ENCODE measurements at regions not wholly inside any gene's neighbourhood (a gene's known extent, or its start where the extent isn't known, plus 50 kb on each side); places are given as distances from the start of the nearest gene placed in this dataset.
"Not testable (repeated sequence)": the region's sequence is repeated elsewhere in the genome, so short reads cannot be mapped to it uniquely, and the experiment has no call there.

DNA sequence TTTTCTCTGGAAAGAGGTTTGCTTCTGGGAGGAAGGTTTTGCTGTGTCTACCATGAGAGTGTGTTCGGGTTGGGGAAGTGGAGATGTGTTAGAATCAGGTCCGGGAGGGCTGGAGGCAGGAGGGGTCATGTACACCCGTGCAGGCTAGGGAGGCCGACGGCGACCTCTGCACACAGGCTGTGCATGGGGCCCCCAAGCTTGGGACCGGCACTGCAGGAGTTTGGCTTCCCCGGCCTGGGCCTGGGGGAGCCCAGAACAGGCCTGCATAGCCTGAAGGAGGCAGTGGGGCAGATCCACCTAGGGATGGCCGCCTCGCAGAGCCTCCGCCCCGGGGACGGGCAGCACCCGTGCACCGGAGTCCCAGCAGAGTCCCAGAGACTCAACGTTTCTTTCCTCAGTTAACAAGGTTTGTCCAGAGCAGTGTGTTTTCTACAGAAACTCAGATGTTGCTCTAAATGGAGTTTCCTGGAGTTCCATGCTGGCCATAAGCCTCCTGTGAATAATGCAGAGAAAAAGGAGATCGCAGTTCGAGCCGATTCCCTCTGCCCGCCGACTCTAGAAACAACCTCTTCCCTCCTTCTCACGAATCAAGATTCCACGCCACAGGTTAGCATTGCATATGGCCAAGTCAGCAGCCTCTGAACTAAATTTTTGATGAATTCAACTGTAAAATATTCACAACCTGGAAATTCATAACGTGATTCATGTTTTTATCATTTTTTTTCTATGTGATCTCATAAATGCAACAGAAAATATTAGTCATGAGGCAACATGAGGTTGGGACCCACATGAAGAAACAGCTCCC lies 427.3 kb downstream of the BRD1 start:
- ATAC-seq (no peak), DNase-seq (no peak)
- Mint-ChIP-seq H3K4me1 (no peaks in the 10 kb centered on the region), H3K36me3 (no peaks in the 10 kb centered on the region), H3K27ac (no peak overlapping the region), H3K4me3 (no peak overlapping the region), H3K9me3 (peaks cover 0 to under 1% (median 0%) of the 10 kb centered on the region in 9 donors), H3K27me3 (peaks cover 0 to 23% (median 4%) of the 10 kb centered on the region in 5 donors)
- POLR2A ChIA-PET = no interaction called here

DNA sequence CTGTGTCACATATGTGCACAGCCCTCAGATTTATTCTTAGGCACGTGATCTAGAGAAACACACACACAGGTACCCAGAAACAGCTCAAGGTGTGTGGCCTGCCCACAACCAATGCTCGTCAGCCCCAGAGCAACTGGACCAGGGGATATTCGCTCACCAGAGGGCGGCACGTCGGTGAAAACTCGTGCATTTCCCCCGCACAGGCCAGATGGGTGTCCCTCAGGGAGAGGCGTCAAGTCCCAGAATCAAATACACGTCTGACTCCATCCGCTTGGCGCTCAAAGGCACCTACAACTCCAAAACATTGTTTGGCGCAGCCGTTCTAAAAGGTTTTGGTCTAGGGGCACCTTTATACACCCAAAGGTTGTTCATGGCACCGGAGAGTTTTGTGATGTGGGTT lies 429.0 kb downstream of the BRD1 start:
- POLR2A ChIA-PET = no interaction called here
- Mint-ChIP-seq H3K27ac (no peak overlapping the region), H3K27me3 (peaks cover 0 to 25% (median 2%) of the 10 kb centered on the region in 5 donors), H3K4me3 (no peak overlapping the region), H3K4me1 (no peaks in the 10 kb centered on the region), H3K9me3 (peaks cover 0 to 17% (median 0%) of the 10 kb centered on the region in 9 donors), H3K36me3 (peaks cover 0 to 4% (median 0%) of the 10 kb centered on the region in 3 donors)
- ATAC-seq = no peak
- peak in 1 of 10 donors; percentile 60 for DNase-seq

DNA sequence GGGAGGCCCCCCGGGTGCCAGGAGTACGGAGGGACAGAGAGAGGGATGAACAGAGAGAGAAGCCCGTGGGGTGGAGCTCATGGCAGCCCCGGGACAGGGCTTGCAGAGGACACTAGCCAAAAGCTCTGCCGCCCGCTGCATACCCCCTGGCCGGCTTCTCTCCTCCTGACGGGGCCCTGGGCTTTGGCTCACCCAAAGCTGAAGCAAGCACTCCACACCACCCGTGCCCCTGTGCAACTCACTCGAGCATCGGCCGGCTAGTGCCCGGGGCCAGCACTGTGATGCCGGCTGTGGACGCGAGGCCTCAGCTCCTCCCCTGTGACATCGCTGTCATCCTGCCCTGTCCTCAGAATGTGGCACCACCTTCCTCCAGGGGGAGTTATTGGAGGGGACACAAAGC lies 429.6 kb downstream of the BRD1 start:
- peaks cover 0 to 21% (median 4%) of the 10 kb centered on the region in 5 donors for H3K27me3 Mint-ChIP-seq
- H3K27ac Mint-ChIP-seq = no peak overlapping the region
- no peak for ATAC-seq
- H3K4me3 Mint-ChIP-seq = no peak overlapping the region
- H3K36me3 Mint-ChIP-seq = peaks cover 0 to 4% (median 0%) of the 10 kb centered on the region in 3 donors
- DNase-seq = no peak
- peaks cover 0 to 21% (median 0%) of the 10 kb centered on the region in 9 donors for H3K9me3 Mint-ChIP-seq
- POLR2A ChIA-PET = no interaction called here
- H3K4me1 Mint-ChIP-seq = no peaks in the 10 kb centered on the region

DNA sequence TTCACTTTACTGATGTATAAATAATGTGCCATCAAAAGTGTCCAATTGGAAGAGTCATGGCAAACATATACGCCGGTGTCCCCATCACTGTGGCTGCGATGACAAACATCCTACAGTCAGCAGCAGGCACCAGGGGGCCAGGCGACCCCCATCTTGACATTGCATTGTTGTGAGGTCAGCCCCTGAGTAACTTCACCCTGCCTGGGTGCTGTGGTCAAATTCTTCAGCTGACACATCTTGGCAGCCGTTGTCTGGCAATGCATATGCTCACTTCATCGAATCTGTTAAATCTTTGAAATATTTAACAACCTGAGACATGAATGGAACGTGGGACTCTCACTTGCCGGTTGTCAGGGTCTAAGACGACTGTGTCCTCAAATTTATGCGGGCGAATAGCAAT lies 430.9 kb downstream of the BRD1 start:
- H3K27ac Mint-ChIP-seq = no peak overlapping the region
- DNase-seq = no peak
- no peak for ATAC-seq
- peaks cover 0 to 21% (median 2%) of the 10 kb centered on the region in 9 donors for H3K9me3 Mint-ChIP-seq
- H3K4me1 Mint-ChIP-seq = no peaks in the 10 kb centered on the region
- POLR2A ChIA-PET = no interaction called here
- peaks cover 0 to 4% (median 0%) of the 10 kb centered on the region in 3 donors for H3K36me3 Mint-ChIP-seq
- H3K4me3 Mint-ChIP-seq = no peak overlapping the region
- H3K27me3 Mint-ChIP-seq = peaks cover 3 to 28% (median 12%) of the 10 kb centered on the region in 5 donors

DNA sequence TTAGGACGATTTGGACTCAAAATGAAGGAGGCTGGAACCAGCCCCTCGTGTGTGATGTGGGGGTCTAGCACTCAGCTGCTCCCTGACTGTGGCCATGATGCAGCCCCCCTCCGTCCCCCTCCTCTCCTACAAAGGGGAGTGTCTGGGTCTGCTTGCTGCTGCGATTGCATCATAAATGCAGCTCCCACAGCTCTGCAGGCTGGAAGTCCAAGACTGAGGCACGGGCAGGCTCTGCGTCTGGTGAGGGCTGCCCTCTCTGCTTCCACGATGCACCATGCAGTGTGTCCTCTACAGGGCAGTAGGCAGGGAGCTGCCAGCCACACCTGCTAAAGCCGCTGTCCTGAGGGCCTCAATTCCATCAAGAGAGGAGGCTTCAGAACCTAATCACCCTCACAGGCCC lies 432.1 kb downstream of the BRD1 start:
- POLR2A ChIA-PET = no interaction called here
- DNase-seq (no peak), ATAC-seq (no peak)
- peaks cover 4 to 38% (median 17%) of the 10 kb centered on the region in 5 donors for H3K27me3 Mint-ChIP-seq
- no peak overlapping the region for H3K4me3 Mint-ChIP-seq
- H3K36me3 Mint-ChIP-seq = peaks cover 0 to 4% (median 0%) of the 10 kb centered on the region in 3 donors
- peaks cover 0 to 21% (median 2%) of the 10 kb centered on the region in 9 donors for H3K9me3 Mint-ChIP-seq
- H3K4me1 Mint-ChIP-seq = no peaks in the 10 kb centered on the region
- peak overlapping the region in 1 of 10 donors; percentile 29 for H3K27ac Mint-ChIP-seq

DNA sequence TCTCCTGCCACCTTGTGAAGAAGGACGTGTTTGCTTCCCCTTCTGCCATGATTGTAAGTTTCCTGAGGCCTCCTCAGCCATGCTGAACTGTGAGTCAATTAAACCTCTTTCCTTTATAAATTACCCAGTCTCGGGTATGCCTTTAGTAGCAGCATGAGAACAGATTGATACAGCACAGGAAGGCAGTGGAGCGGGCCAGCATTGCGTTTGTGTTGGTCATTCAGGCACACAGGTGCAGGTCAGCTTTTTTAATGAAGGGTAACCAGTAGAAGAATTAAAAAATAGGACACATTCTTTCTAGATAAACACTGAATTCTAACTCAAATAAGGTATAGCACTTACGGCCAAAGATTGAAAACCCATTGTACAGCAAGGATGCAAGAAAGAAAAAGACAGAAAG lies 432.6 kb downstream of the BRD1 start:
- POLR2A ChIA-PET, DNase-seq, H3K4me3 Mint-ChIP-seq, H3K4me1 Mint-ChIP-seq, ATAC-seq, H3K27ac Mint-ChIP-seq, H3K36me3 Mint-ChIP-seq: not testable (repeated sequence)
- Mint-ChIP-seq H3K27me3 (peaks cover 8 to 44% (median 21%) of the 10 kb centered on the region in 5 donors), H3K9me3 (peaks cover 0 to 21% (median 2%) of the 10 kb centered on the region in 9 donors)

DNA sequence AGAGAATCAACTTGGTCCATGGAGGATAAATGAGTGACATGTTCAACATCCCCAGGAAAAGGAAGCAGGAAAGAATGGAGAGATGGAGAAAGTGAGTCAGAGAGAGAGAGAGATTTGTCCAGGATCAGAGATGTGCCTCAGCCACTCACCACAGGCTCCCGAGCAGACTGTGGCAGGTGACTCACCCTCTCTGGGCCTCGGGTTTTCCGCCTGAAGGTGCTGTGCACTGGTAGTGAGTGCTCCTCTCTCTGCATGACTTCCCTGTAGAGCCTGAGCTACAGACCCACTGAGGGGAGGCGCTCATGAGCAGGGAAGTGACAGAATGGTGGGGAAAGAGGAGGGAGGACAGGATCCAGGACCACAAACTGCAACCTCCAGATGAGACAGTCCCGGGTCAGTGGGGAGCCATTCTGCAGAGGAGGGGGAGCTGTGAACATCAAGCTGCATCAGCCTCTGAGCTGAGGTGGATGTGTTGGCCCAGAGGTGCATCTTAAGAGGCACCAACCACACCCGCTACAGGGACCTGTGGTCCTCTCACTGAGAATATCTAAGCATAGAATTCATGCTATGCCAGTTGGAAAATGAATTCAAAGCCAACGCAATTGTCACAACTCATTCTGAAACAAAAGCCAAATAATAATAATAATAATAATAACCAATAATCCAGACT lies 433.4 kb downstream of the BRD1 start:
- Mint-ChIP-seq H3K4me3 (no peak overlapping the region), H3K27ac (no peak overlapping the region), H3K27me3 (peaks cover 8 to 47% (median 21%) of the 10 kb centered on the region in 5 donors), H3K9me3 (peaks cover 0 to 21% (median 4%) of the 10 kb centered on the region in 9 donors), H3K36me3 (peaks cover 0 to 4% (median 0%) of the 10 kb centered on the region in 3 donors), H3K4me1 (no peaks in the 10 kb centered on the region)
- ATAC-seq (no peak), DNase-seq (peak in 1 of 10 donors; percentile 37)
- POLR2A ChIA-PET = no interaction called here

DNA sequence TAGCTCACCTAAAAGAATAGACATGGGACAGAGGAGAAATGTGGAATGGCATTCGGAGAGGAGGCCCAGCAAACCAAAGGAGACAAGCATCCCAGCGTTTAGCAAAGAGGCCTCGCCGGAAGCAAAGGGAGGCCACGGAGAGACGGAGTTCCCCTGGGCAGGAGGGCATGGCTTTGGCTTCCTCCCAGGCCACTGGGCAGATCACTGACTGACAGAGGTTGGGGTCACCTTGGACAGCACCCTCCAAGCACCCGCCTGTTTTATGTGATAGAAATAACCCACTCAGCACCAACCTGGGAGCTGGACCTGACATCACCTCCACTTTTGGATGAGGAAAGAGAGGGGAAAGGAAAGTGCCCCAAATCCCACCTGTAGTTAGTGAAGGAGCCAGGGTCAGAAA lies 434.1 kb downstream of the BRD1 start:
- H3K36me3 Mint-ChIP-seq = peaks cover 0 to 4% (median 0%) of the 10 kb centered on the region in 3 donors
- H3K9me3 Mint-ChIP-seq = peaks cover 0 to 23% (median 7%) of the 10 kb centered on the region in 9 donors
- no peak overlapping the region for H3K4me3 Mint-ChIP-seq
- peaks cover 8 to 47% (median 21%) of the 10 kb centered on the region in 5 donors for H3K27me3 Mint-ChIP-seq
- POLR2A ChIA-PET = no interaction called here
- DNase-seq (peak in 1 of 10 donors; percentile 19), ATAC-seq (no peak)
- H3K4me1 Mint-ChIP-seq = no peaks in the 10 kb centered on the region
- no peak overlapping the region for H3K27ac Mint-ChIP-seq

DNA sequence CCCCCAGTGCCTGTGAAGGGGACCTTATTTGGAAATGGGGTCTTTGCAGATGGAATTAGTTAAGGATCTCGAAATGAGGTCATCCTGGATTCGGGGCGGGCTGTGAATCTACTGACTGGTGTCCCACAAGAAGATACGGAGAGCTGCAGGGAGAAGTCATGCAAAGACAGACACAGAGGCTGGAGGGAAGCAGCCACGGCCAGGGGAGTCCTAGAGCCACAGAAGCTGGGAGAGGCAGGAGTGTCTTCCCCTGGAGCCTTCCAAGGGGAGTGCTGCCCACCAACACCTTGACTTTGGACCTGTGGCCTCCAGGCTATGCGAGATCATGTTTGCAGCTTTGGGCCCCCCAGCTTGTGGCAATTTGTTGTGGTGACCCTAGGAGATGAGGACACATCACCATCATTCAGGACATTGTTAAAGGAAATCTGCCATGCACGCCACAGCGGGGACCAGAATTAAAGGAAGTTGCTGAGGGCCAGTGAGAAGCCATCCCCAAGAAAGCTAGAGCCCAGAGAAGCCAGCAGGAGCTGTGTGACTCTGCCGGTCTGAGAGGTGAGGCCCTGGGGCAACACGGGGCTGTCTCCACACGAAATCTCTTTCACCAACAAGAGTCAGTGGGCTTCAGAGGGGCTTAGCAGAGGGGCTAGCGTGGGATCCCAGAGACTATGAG lies 434.7 kb downstream of the BRD1 start:
- no peaks in the 10 kb centered on the region for H3K4me1 Mint-ChIP-seq
- H3K4me3 Mint-ChIP-seq = no peak overlapping the region
- peaks cover 8 to 47% (median 21%) of the 10 kb centered on the region in 5 donors for H3K27me3 Mint-ChIP-seq
- H3K9me3 Mint-ChIP-seq = peaks cover 0 to 25% (median 7%) of the 10 kb centered on the region in 9 donors
- DNase-seq = peak in 1 of 10 donors; percentile 43
- peaks cover 0 to 4% (median 0%) of the 10 kb centered on the region in 3 donors for H3K36me3 Mint-ChIP-seq
- ATAC-seq = no peak
- POLR2A ChIA-PET = no interaction called here
- peak overlapping the region in 1 of 10 donors; percentile 18 for H3K27ac Mint-ChIP-seq

DNA sequence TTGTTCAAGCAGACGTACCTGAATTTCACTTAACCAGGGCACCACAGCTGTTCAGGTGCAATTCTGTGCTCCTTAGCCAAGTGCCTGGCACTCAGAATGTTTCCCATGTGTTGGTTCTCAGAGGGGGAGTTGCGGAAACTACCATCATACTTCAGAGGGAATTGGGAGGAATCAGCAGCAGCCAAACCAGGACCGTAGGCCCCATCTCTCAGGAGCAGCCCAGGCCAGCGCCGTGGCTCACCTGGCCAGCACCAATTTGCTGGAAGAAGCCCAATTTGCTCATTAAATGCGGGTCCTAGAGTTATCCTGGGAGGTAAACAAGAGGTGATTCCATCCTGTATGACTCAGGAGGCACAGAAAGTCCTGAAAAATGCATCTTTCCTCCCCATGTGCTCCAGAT lies 435.4 kb downstream of the BRD1 start:
- H3K27me3 Mint-ChIP-seq = peaks cover 8 to 47% (median 21%) of the 10 kb centered on the region in 5 donors
- H3K4me3 Mint-ChIP-seq = no peak overlapping the region
- H3K36me3 Mint-ChIP-seq = peaks cover 0 to 4% (median 0%) of the 10 kb centered on the region in 3 donors
- H3K9me3 Mint-ChIP-seq = peaks cover 0 to 25% (median 7%) of the 10 kb centered on the region in 9 donors
- POLR2A ChIA-PET = no interaction called here
- no peaks in the 10 kb centered on the region for H3K4me1 Mint-ChIP-seq
- ATAC-seq (no peak), DNase-seq (no peak)
- H3K27ac Mint-ChIP-seq = no peak overlapping the region

DNA sequence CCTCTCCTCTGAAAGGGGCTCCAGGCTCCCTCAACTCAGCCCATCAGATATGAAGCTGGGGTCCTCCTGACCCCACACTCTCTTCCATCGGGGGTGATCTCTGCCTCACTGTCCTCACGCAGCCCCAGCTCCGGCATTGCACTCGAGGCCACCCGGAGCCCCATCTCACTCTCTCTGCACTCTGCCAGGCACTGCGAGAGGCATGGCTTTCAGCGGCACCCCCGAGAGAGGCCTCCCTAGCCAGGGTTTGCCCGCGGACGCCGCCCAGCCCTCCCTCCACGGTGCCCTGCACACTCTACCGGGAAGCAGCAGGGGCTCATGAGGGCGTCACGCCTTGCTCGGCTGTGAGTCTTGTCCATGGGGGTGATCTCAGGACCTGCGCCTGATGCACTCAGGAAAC lies 436.2 kb downstream of the BRD1 start:
- Mint-ChIP-seq H3K4me1 (no peaks in the 10 kb centered on the region), H3K27ac (no peak overlapping the region), H3K36me3 (peaks cover 0 to 4% (median 0%) of the 10 kb centered on the region in 3 donors), H3K9me3 (peaks cover 0 to 25% (median 7%) of the 10 kb centered on the region in 9 donors), H3K27me3 (peaks cover 8 to 47% (median 21%) of the 10 kb centered on the region in 5 donors), H3K4me3 (no peak overlapping the region)
- DNase-seq (no peak), ATAC-seq (no peak)
- POLR2A ChIA-PET = no interaction called here

DNA sequence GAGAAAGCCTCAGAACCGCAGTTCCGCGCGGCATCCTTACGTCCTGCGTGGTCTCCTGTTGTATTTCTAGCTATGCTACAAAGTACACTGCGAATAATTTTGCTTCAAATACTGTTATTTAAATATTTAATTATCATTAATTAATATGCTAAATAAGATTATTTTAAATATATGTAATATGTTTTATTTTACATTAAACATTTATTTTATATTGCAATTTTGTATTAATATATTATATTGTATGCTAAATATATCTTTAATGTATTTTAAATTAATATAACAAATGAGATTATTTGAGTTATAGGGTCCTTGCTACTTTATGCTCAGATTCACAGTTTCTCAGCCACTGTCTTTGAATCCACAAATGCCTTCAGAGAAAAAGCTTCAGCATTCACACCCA lies 436.7 kb downstream of the BRD1 start:
- H3K27me3 Mint-ChIP-seq = peaks cover 8 to 47% (median 21%) of the 10 kb centered on the region in 5 donors
- H3K9me3 Mint-ChIP-seq = peaks cover 0 to 25% (median 7%) of the 10 kb centered on the region in 9 donors
- H3K4me3 Mint-ChIP-seq = no peak overlapping the region
- H3K36me3 Mint-ChIP-seq = peaks cover 0 to 4% (median 0%) of the 10 kb centered on the region in 3 donors
- no peak overlapping the region for H3K27ac Mint-ChIP-seq
- ATAC-seq = no peak
- no peak for DNase-seq
- no peaks in the 10 kb centered on the region for H3K4me1 Mint-ChIP-seq
- POLR2A ChIA-PET = no interaction called here

DNA sequence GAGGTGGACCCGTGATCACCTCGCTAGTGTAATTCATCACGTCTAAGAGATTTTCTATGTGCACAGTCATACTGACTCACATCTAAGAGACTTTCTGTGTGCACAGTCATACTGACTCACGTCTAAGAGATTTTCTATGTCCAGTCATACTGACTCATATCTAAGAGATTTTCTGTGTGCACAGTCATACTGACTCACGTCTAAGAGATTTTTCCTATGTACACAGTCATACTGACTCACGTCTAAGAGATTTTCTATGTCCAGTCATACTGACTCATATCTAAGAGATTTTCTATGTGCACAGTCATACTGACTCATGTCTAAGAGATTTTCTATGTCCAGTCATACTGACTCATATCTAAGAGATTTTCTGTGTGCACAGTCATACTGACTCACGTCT lies 443.8 kb downstream of the BRD1 start:
- ATAC-seq, H3K4me1 Mint-ChIP-seq, H3K27ac Mint-ChIP-seq, H3K36me3 Mint-ChIP-seq, H3K9me3 Mint-ChIP-seq, POLR2A ChIA-PET, DNase-seq, H3K4me3 Mint-ChIP-seq: not testable (repeated sequence)
- peaks cover 18 to 36% (median 20%) of the 10 kb centered on the region in 5 donors for H3K27me3 Mint-ChIP-seq

Measured in naive thymus-derived CD8-positive, alpha-beta T cell (primary cell).